Frontal cortex (tissue), 3 donors: ENCODE measurements at regions not wholly inside any gene's neighbourhood (a gene's known extent, or its start where the extent isn't known, plus 50 kb on each side); places are given as distances from the start of the nearest gene placed in this dataset.

ENCODE experiments used
- DNase-seq, 2 donors: peaks; one replicate each; pipeline ENCODE4 v3.0.0; 2012; ENCODE audit warnings: low spot score in 2 of 2
- FAIRE-seq: peaks from 2 replicates; lab custom pipeline; 2012; peaks lifted over from hg19 to GRCh38; lab: Jason Lieb, UNC
- donor health status: control.
- donor health status: control.
- donor health status: control.

DNA sequence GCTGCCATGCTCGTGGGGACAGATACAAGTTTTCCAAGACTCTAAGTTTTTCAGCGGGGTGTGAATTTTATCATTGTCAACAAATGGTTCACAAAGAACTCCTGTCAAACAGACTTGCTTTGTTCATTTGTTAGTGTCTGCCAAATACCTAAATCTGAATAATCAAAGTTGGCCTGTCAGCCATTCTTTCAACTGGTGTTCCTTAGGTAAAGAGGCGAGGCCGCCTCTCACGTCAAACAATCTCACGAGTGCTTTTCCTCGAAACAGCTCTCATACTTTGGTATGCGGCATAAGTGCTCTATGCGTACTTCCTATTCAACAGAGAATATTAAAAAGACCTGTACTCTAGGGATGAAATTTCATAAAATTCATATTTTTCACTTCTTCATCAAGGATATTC lies 51.4 kb upstream of the KANK4 start:
- FAIRE-seq: no peak

DNA sequence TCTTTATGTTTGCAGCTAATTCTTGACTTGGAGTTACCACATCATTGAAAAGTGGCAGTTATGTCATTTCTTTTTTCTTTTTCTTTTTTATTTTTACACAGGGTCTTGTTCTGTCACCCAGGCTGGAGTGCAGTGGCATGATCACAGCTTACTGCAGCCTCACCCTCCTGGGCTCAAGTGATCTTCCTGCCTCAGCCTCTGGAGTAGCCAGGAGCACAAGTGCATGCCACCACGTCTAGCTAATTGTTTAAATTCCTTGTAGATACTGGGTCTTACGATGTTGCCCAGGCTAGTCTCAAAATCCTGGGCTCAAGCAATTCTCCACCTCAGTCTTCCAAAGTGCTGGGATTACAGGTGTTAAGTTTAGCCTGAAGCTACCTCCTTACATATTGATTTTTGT lies 52.1 kb upstream of the KANK4 start:
- DNase-seq: no peak
- FAIRE-seq: no peak

More for the DNA sequence above, 51.4 kb upstream of the KANK4 start:
- no peak for DNase-seq

DNA sequence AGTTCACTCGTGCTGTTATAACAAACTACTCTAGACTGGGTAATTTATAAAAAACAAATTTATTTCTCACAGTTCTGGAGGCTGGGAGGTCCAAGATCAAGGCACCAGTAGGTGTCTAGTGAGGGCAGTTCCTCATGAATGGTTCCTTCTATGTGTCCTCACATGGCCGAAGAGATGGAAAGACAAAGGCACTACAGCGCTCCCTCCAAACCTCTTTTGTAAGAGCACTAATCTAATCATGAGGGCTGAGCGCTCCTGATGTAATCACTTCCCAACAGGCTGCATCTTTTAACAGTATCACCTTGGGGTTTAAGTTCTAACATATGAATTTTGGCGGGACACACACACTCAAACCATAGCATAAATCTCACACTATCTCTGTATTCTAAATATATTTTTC lies 54.0 kb upstream of the KANK4 start:
- FAIRE-seq: no peak

DNA sequence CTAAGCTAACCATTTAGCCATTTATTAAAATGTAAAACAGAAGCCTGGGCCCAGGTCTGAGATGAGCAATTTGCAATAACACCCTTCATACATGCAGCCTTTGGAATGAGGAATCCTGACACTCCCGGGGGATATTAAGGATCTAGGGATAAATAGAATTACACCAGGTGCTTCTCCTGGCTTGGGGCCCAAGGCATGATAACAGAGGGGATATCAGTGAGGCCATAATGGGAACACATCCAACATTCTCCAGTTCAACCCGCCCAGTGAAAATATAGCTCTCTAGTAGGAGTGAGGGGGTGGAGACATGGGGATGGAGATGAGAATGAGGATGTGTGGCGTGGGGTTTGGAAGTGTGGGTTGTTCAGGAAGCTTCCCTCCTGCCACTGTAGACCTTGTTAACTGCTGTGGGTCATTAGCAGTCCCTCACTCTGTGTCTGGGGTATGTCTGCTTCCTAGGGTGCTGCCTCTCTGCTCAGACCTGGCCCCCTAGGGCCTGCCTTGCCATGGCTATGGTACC lies 57.9 kb upstream of the KANK4 start:
- DNase-seq: no peak

More for the DNA sequence above, 54.0 kb upstream of the KANK4 start:
- DNase-seq: no peak

DNA sequence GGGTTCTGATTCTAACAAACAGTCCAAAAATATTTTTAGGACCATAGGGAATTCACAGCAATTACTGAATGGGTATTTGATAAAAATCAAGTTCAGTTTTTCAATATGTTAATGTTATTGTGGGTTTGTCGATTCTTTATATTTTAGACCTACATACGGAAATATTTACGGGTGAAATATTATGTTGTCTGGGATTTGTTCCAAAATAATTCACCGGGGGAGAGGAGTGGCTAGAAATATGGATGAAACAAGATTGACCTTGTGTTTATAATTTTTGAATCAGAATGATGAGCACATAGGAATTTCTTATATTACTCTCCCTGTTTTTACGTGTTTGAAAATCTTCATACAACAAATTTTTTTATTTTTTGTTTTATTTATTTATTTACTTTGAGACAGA lies 56.7 kb upstream of the USP1 start:
- no peak for FAIRE-seq
- DNase-seq: no peak

More for the DNA sequence above, 57.9 kb upstream of the KANK4 start:
- no peak for FAIRE-seq

DNA sequence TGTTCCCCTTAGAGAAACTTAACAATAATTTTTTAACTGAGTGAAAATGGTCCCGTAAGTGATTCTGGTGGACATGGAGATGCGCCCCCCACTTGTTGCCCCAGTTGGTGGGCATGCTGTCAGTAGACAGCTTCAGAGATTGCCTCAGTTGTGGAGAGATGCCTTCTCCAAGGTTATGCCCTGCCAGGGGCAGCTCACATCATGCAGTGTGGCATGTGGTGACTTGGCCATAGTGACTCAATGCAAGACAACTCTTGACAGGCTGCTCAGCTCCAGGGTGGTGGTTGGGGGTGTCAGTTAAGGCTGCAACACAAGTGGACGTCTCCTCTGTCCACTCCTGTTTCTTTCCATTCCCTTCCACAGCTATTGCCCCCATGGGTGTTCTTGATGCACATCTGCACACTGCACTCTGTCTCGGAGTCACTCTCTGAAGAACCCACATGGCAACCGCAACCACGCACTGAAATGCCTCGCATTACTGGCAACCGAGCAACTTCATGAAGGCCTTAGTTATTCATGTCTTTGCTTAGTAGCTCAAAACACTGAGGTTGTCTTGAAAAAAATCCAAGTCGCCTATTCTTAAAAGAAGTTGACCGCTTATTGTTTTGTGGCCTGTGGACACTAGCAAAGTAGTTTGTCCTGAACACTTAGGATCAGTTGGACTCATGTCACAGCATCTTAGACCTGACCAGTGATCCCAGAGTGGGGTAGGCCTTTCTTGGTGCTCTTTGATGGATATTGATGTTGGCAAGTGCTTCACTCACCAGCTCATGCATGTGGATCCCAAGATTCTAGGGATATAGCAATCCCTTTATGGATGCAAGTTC lies 54.8 kb upstream of the USP1 start:
- no peak for DNase-seq

DNA sequence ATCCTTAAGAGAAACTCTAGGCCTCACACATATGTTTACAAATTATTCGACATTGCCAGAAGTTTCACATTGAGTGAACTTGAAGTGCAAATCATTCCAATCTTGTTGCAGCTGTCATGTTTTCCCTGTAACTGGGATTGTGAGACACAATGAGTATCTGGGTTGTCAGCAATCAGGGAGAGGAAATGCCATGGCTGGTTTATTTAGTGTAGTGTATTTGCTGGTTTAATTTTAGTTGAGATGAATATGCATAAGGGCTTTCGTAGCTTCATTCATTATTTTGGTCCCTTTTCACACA lies 54.2 kb upstream of the USP1 start:
- FAIRE-seq: no peak

More for the DNA sequence above, 54.8 kb upstream of the USP1 start:
- no peak for FAIRE-seq

DNA sequence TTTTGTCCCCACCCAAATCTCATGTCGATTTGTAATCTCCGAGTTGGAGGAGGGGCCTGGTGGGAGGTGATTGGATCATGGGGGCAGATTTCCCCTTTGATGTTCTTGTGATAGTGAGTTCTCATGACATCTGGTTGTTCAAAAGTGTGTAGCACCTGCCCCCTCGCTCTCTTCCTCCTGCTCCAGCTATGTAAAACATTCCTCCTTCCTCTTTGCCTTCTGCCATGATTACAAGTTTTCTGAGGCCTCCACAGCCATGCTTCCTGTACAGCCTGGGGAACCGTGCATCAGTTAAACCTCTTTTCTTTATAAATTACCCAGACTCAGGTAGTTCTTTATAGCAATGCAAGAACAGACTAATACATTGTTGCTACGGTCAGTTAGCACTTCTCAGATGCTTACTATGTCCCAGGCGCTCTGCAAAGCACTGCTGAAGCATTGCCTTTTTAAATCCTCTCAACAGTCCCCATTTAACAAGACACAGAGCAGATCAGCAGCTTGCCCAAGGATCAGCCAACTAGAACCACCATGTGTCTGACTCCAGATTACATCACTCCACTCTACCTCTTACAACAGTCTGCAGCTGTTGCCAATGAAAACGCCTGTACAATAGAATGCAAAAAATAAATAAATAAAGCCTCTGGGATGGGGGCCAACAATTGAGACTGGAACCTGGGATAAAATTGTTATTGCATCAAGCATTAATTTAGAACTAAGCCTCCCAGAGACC lies 52.4 kb upstream of the USP1 start:
- FAIRE-seq (no peak), DNase-seq (peak in 1 of 2 donors; percentile 23)

More for the DNA sequence above, 54.2 kb upstream of the USP1 start:
- no peak for DNase-seq

DNA sequence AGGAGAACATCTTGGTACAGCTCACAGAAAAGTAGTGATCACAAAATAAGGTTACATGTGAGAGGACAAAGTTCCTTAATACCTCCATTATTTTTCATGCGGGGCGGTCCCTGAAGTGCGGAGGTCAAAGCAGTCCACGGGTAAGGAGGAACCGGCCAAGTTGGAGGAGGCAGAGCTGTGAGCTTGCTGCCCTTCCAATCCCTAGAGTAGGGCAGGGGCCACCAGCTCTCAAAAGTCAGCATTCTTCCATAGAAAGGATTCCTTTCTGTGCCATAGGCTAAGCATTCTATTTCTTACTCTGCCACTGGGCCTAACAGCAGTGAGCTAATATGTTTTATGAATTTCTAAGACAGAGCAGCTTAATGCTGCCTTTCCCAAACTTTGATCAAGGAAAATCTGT lies 50.9 kb upstream of the USP1 start:
- no peak for FAIRE-seq
- no peak for DNase-seq

DNA sequence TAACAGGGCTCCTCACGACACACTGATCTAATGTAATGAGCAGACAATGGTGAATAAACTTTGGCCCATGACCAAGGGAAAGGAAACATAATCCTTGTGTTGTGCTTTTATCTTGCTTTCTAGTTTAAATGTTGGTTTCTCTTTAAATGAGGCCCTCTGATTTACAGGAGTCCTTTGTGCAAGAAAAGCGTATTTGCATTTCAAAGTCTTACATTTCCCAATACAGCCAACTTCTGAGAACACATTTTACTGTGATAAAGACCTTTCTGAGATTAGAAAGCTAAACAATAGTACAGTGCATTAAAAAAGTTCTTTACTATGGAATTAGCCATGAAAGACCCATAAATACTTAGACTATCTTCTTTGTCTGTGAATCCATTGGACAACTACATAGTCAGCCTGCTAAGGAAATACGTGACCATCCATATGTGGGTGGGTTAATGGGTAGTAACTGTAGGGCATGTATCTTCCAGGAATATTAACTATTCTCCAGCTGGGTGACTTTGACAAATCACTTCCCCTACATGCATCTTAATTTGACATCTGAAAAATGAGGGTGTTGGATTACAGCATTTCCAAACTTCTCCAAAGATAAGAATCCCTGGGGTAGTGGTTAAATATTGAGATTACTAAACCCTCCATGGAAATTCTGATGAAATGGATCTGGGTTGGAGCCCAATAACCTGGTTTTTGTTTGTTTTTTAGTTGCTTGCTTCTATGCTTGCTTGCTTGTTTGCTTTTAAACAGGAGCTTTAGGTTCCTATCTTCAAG lies 50.3 kb upstream of the USP1 start:
- DNase-seq: no peak
- FAIRE-seq: no peak
